Smooth muscle cell (in vitro differentiated cells): ENCODE measurements at regions not wholly inside any gene's neighbourhood (a gene's known extent, or its start where the extent isn't known, plus 50 kb on each side); places are given as distances from the start of the nearest gene placed in this dataset.

Source experiments
- DNase-seq: peaks from one replicate; lab custom pipeline; 2025; ENCODE audit not compliant: unreplicated experiment; lab: John Stamatoyannopoulos, UW
- H2AFZ ChIP-seq: fragments of 200-600 bp; sonication (generic); 2 replicates; pipeline ENCODE4 v1.6.0; 2016; ENCODE audit warnings: antibody characterized with exemption, low read depth, mild to moderate bottlenecking
- H3F3A ChIP-seq: fragments of 200-600 bp; sonication (generic); 2 replicates; pipeline ENCODE4 v1.6.0; 2017; ENCODE audit warnings: antibody characterized with exemption, low read depth
- H3K27ac ChIP-seq: fragments of 200-600 bp; sonication (generic); 2 replicates; pipeline ENCODE4 v1.5.1; 2016; ENCODE audit warnings: low read depth, mild to moderate bottlenecking
- H3K27me3 ChIP-seq: fragments of 200-600 bp; sonication (generic); 2 replicates; pipeline ENCODE4 v1.6.1; 2016; ENCODE audit warnings: low read depth, mild to moderate bottlenecking
- H3K36me3 ChIP-seq: fragments of 200-600 bp; sonication (generic); 2 replicates; pipeline ENCODE4 v1.5.1; 2016; ENCODE audit warnings: low read depth
- H3K4me1 ChIP-seq: fragments of 200-600 bp; sonication (generic); 2 replicates; pipeline ENCODE4 v1.5.1; 2016; ENCODE audit warnings: low read depth
- H3K4me2 ChIP-seq: fragments of 200-600 bp; sonication (generic); 2 replicates; pipeline ENCODE4 v1.6.0; 2016; ENCODE audit warnings: mild to moderate bottlenecking
- H3K4me3 ChIP-seq: fragments of 200-600 bp; sonication (generic); 2 replicates; pipeline ENCODE4 v1.5.1; 2016; ENCODE audit warnings: mild to moderate bottlenecking
- H3K79me2 ChIP-seq: fragments of 200-600 bp; sonication (generic); 2 replicates; pipeline ENCODE4 v1.6.0; 2016; ENCODE audit warnings: low read depth, mild to moderate bottlenecking
- H3K9ac ChIP-seq: fragments of 200-600 bp; sonication (generic); 2 replicates; pipeline ENCODE4 v1.6.0; 2016; ENCODE audit warnings: low read depth
- H3K9me3 ChIP-seq: fragments of 200-600 bp; sonication (generic); replicated peaks from 2 replicates; pipeline ENCODE4 v1.5.1; 2016; ENCODE audit warnings: low read depth
- H4K20me1 ChIP-seq: fragments of 200-600 bp; sonication (generic); 2 replicates; pipeline ENCODE4 v1.6.0; 2016; ENCODE audit warnings: low read depth
- WGBS: methylation state at CpG from one replicate; pipeline ENCODE4 v1.1.7; 2016; ENCODE audit warnings: low lambda C conversion rate; 5-methylcytosine and 5-hydroxymethylcytosine counted together
- TF ChIP-seq, protein P1 (sequence below): fragments of 200-600 bp; sonication (generic); IDR thresholded peaks from 2 replicates; pipeline ENCODE4 v1.5.1; 2017; ENCODE audit warnings: borderline replicate concordance, mild to moderate bottlenecking, antibody characterized with exemption; ENCODE audit not compliant: insufficient read depth, poor library complexity, severe bottlenecking

DNA sequence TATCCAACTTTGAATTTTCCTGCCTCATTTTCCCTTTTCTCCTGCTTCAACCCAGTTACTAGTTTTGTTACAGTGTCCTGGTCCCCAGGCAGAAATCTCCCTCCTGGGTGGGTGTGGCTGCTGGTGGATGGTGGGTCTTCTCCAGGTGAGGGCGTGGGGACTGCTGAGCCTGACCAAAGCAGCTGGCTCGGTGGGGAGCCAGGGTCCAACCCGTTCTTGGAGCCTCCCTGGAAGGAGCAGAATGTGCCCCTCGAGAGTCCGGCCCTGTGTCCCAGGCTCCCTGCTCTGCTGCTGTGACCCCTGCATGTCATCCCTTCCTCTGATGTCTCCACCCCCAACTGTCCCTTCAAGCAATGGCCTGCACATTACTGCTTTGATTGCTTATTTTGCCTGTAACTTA is 86.6 kb upstream of the TCERG1L start:
- Histone ChIP-seq H3K36me3 (no peaks in the 10 kb centered on the region), H3K9ac (no peak overlapping the region), H2AFZ (no peak overlapping the region), H3K4me2 (no peak overlapping the region), H3K4me1 (no peaks in the 10 kb centered on the region), H3F3A (no peaks in the 10 kb centered on the region), H3K27ac (no peak overlapping the region), H3K27me3 (no peaks in the 10 kb centered on the region), H3K9me3 (no peaks in the 10 kb centered on the region), H4K20me1 (no peaks in the 10 kb centered on the region), H3K79me2 (no peaks in the 10 kb centered on the region), H3K4me3 (no peak overlapping the region)
- WGBS = 85% methylated on average over 5 of the region's 5 CpGs
- DNase-seq = no peak
- TF ChIP-seq, protein P1, sequence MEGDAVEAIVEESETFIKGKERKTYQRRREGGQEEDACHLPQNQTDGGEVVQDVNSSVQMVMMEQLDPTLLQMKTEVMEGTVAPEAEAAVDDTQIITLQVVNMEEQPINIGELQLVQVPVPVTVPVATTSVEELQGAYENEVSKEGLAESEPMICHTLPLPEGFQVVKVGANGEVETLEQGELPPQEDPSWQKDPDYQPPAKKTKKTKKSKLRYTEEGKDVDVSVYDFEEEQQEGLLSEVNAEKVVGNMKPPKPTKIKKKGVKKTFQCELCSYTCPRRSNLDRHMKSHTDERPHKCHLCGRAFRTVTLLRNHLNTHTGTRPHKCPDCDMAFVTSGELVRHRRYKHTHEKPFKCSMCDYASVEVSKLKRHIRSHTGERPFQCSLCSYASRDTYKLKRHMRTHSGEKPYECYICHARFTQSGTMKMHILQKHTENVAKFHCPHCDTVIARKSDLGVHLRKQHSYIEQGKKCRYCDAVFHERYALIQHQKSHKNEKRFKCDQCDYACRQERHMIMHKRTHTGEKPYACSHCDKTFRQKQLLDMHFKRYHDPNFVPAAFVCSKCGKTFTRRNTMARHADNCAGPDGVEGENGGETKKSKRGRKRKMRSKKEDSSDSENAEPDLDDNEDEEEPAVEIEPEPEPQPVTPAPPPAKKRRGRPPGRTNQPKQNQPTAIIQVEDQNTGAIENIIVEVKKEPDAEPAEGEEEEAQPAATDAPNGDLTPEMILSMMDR = no peak

DNA sequence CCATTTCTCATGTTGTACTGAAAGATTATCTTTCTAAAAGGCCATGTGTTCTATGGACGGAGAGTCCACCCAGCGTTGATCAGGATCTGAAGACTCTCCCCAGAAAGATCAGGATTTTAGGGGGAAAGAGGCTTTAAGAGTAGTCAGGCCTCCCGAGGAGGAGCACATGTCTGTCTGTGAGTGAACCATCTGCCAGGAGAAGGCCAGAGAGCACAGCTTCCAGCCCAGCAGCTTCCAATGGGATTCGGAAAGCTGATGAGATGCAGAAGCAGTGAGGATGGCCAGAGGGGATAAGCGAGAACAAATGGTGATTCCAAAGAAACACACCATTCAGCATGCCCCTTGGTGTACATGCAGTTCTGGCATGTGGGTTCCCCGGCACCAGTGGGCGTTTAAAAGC is 88.5 kb upstream of the TCERG1L start:
- Histone ChIP-seq H3K9me3 (no peaks in the 10 kb centered on the region), H3K27me3 (no peaks in the 10 kb centered on the region), H2AFZ (no peak overlapping the region), H4K20me1 (no peaks in the 10 kb centered on the region), H3K36me3 (no peaks in the 10 kb centered on the region), H3K4me2 (no peak overlapping the region), H3F3A (no peaks in the 10 kb centered on the region), H3K27ac (no peak overlapping the region), H3K4me1 (no peaks in the 10 kb centered on the region), H3K79me2 (no peaks in the 10 kb centered on the region), H3K9ac (no peak overlapping the region), H3K4me3 (no peak overlapping the region)
- TF ChIP-seq, protein P1 = no peak
- WGBS = 86% methylated on average over 7 of the region's 7 CpGs
- DNase-seq = no peak

DNA sequence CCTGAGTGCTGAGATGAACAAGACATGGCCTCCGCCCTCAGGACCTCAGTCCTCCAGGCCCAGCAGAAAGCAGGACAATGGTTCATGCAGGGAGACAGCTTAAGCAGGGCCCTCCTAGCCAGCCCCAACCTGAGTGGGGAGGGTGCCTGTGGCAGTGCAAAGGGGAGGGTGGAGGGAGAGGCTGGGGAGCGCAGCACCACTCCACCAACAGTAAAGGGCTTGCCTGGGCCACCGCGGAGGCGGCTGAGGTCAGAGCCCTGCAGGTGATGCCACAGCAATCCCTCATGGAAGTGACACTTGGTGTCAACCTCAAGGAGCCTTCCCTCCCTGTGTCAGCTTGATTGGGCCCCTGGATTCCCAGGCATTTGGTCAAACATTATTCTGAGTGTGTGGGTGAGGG is 89.0 kb upstream of the TCERG1L start:
- no peaks in the 10 kb centered on the region for H3K4me1 ChIP-seq
- no peaks in the 10 kb centered on the region for H3K79me2 ChIP-seq
- H3K4me2 ChIP-seq = no peak overlapping the region
- no peak overlapping the region for H3K4me3 ChIP-seq
- no peaks in the 10 kb centered on the region for H3F3A ChIP-seq
- DNase-seq = no peak
- H3K9ac ChIP-seq = no peak overlapping the region
- H4K20me1 ChIP-seq = no peaks in the 10 kb centered on the region
- no peak overlapping the region for H3K27ac ChIP-seq
- no peaks in the 10 kb centered on the region for H3K27me3 ChIP-seq
- no peaks in the 10 kb centered on the region for H3K36me3 ChIP-seq
- 93% methylated on average over 5 of the region's 5 CpGs for WGBS
- H3K9me3 ChIP-seq = no peaks in the 10 kb centered on the region
- H2AFZ ChIP-seq = no peak overlapping the region
- TF ChIP-seq, protein P1 = no peak

DNA sequence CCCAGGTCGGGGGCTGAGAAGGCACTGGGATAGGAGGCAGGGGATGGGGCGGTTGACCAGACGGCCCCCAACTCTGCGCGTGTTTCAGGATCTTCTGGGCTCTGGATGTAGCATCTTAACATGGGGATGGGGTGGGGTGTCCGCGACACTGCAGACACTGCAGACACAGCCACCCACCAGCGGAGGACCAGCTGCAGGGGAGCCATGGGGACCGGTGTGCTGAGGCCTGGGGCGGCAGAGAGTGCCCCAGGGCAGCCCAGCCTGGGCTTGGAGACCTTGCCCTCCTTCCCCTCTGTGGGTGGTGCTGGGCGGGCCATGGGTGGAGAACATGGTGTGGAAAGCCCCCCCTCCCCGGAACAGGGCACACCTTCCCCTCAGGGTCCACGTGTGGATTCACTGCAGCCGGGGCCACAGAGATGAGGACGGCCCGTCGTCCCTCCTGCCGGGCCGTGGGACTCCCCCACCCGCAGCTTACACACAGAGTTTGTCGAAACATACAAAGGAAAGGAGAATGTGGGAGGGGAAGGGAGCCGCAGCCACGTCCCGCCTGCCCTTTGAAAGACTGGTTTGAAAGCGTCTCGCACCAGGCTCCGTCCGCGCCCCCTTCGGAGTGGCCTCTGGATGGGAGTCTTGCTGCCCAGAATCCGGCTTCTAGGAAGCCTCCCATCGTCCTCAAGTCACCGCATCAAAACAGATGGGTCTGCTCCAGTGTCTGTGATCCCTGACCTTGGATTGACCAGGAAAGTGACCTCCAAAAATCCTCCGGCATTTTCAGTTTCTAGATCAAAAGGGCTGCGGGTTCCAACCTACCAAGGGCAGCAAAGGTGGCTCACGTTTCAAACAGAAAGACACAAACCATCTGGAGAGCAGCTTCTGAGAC is 91.5 kb upstream of the TCERG1L start:
- Histone ChIP-seq H3K9me3 (no peaks in the 10 kb centered on the region), H3K36me3 (no peaks in the 10 kb centered on the region), H3K9ac (no peak overlapping the region), H4K20me1 (no peaks in the 10 kb centered on the region), H3K4me3 (no peak overlapping the region), H3K4me1 (no peaks in the 10 kb centered on the region), H3K27ac (no peak overlapping the region), H3K79me2 (no peaks in the 10 kb centered on the region), H3F3A (no peaks in the 10 kb centered on the region), H3K27me3 (no peaks in the 10 kb centered on the region), H3K4me2 (no peak overlapping the region), H2AFZ (no peak overlapping the region)
- DNase-seq = no peak
- TF ChIP-seq, protein P1 = no peak
- WGBS = 92% methylated on average over 36 of the region's 36 CpGs
